NCI-H82 (cell line): ENCODE measurements at regions not wholly inside any gene's neighbourhood (a gene's known extent, or its start where the extent isn't known, plus 50 kb on each side); places are given as distances from the start of the nearest gene placed in this dataset.
"Not testable (repeated sequence)": the region's sequence is repeated elsewhere in the genome, so short reads cannot be mapped to it uniquely, and the experiment has no call there.

Source experiments
- DNase-seq: peaks from one replicate; lab custom pipeline; 2025; lab: John Stamatoyannopoulos, UW

- no peak for DNase-seq
These were observed 223.5 kb upstream of the NCAM2 start for GRCh38 chr21:20774737-20775136.

GRCh38 chr21:20779321-20779720 lies 218.9 kb upstream of the NCAM2 start:
- no peak for DNase-seq

- DNase-seq = no peak
These were observed 214.6 kb upstream of the NCAM2 start for GRCh38 chr21:20783611-20784010.

- no peak for DNase-seq
These were observed 208.3 kb upstream of the NCAM2 start for GRCh38 chr21:20789729-20790500.

- no peak for DNase-seq
These were observed 198.1 kb upstream of the NCAM2 start for GRCh38 chr21:20800106-20800505.

- DNase-seq = no peak
These were observed 196.0 kb upstream of the NCAM2 start for GRCh38 chr21:20802201-20802600.

- no peak for DNase-seq
These were observed 195.5 kb upstream of the NCAM2 start for GRCh38 chr21:20802631-20803260.

GRCh38 chr21:20811702-20812101 lies 186.5 kb upstream of the NCAM2 start:
- no peak for DNase-seq

GRCh38 chr21:20814090-20814489 lies 184.1 kb upstream of the NCAM2 start:
- DNase-seq = no peak

GRCh38 chr21:20822666-20823065 lies 175.5 kb upstream of the NCAM2 start:
- DNase-seq = no peak

GRCh38 chr21:20852866-20853265 lies 145.3 kb upstream of the NCAM2 start:
- no peak for DNase-seq

- DNase-seq = no peak
These were observed 141.3 kb upstream of the NCAM2 start for GRCh38 chr21:20856926-20857325.

- no peak for DNase-seq
These were observed 124.0 kb upstream of the NCAM2 start for GRCh38 chr21:20874202-20874601.

GRCh38 chr21:20875742-20876141 lies 122.5 kb upstream of the NCAM2 start:
- no peak for DNase-seq

- DNase-seq = no peak
These were observed 120.2 kb upstream of the NCAM2 start for GRCh38 chr21:20877976-20878375.

- DNase-seq = peak; percentile 75
These were observed 115.5 kb upstream of the NCAM2 start for GRCh38 chr21:20882462-20883407.

- no peak for DNase-seq
These were observed 114.8 kb upstream of the NCAM2 start for GRCh38 chr21:20883408-20883800.

- no peak for DNase-seq
These were observed 95.7 kb upstream of the NCAM2 start for GRCh38 chr21:20902511-20902910.

GRCh38 chr21:20902998-20903397 lies 95.2 kb upstream of the NCAM2 start:
- no peak for DNase-seq

- not testable (repeated sequence) for DNase-seq
These were observed 70.7 kb upstream of the NCAM2 start for GRCh38 chr21:20927555-20927954.

- DNase-seq = no peak
These were observed 55.7 kb upstream of the NCAM2 start for GRCh38 chr21:20942523-20942922.

- no peak for DNase-seq
These were observed 54.6 kb upstream of the NCAM2 start for GRCh38 chr21:20943561-20943997.

- DNase-seq = no peak
These were observed 54.1 kb upstream of the NCAM2 start for GRCh38 chr21:20944139-20944538.
